ENCODE measurements at regions not wholly inside any gene's neighbourhood (a gene's known extent, or its start where the extent isn't known, plus 50 kb on each side); places are given as distances from the start of the nearest gene placed in this dataset.

GRCh38 chr7:25712500-25712899, 439.5 kb upstream of the NFE2L3 start:
- Histone ChIP-seq H3K79me2 (ENCODE audit: insufficient read depth, low read depth, low read length) (no peaks in the 10 kb centered on the region), H3K27ac (ENCODE audit: low read depth, low read length, poor library complexity, severe bottlenecking) (no peak overlapping the region), H3K4me1 (ENCODE audit: insufficient read depth, low read length, poor library complexity, severe bottlenecking) (no peaks in the 10 kb centered on the region), H3K4me3 (ENCODE audit: low read depth, low read length, poor library complexity, severe bottlenecking) (no peak overlapping the region), H3K36me3 (ENCODE audit: insufficient read depth, low read length) (no peaks in the 10 kb centered on the region), H2AFZ (ENCODE audit: low read length) (no peak overlapping the region), H3K4me2 (ENCODE audit: low read length) (no peak overlapping the region), H3K9me2 (ENCODE audit: insufficient read depth, low read length) (no peaks in the 10 kb centered on the region), H3K9me3 (ENCODE audit: low read length) (no peaks in the 10 kb centered on the region), H4K20me1 (ENCODE audit: insufficient read depth, low read length) (no peaks in the 10 kb centered on the region)
- POLR2A ChIA-PET, result no interaction called here
- intact Hi-C loops (cut with micrococcal nuclease; ENCODE audit: unreplicated experiment), result no loop called here
- TF ChIP-seq, protein P1, sequence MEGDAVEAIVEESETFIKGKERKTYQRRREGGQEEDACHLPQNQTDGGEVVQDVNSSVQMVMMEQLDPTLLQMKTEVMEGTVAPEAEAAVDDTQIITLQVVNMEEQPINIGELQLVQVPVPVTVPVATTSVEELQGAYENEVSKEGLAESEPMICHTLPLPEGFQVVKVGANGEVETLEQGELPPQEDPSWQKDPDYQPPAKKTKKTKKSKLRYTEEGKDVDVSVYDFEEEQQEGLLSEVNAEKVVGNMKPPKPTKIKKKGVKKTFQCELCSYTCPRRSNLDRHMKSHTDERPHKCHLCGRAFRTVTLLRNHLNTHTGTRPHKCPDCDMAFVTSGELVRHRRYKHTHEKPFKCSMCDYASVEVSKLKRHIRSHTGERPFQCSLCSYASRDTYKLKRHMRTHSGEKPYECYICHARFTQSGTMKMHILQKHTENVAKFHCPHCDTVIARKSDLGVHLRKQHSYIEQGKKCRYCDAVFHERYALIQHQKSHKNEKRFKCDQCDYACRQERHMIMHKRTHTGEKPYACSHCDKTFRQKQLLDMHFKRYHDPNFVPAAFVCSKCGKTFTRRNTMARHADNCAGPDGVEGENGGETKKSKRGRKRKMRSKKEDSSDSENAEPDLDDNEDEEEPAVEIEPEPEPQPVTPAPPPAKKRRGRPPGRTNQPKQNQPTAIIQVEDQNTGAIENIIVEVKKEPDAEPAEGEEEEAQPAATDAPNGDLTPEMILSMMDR (conservative IDR thresholded peaks at IDR 0.05; ENCODE audit: low read length), result no peak
- no peak for TF ChIP-seq EZH2phosphoT487 (IDR thresholded peaks at IDR 0.05; ENCODE audit: borderline replicate concordance, low read depth, low read length)
- DNase-seq (ENCODE audit: low spot score), result no peak
- CTCF ChIA-PET (ENCODE audit: unreplicated experiment), result no interaction called here
- BruUV-seq (replicated peaks), result no TSS peak

DNA sequence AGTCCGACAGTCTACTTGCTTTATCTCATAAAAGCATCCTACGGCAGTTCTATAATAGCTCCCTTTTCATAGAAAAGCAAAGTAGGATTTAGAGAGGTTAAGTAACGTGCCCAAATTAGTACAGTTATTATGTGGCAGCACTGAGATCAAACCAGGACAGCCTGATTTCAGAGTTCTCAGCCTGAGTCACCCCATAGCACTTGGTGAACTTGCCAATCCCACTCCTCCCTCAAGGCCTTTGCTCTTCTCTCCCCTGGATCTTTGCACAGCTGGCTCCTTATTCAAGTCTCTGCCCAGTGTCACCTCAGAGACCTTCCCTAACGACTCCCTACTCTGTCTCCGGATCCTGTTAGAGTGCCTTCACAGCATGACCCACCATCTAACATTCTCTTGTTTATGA, 438.0 kb upstream of the NFE2L3 start:
- CTCF ChIA-PET (ENCODE audit: unreplicated experiment), result no interaction called here
- POLR2A ChIA-PET, result interaction anchor here (1.1 to 1.4 kb wide), 2 partner anchors 9 to 20 kb away, joined by 3 read pairs; no protein-coding TSS in a partner anchor

DNA sequence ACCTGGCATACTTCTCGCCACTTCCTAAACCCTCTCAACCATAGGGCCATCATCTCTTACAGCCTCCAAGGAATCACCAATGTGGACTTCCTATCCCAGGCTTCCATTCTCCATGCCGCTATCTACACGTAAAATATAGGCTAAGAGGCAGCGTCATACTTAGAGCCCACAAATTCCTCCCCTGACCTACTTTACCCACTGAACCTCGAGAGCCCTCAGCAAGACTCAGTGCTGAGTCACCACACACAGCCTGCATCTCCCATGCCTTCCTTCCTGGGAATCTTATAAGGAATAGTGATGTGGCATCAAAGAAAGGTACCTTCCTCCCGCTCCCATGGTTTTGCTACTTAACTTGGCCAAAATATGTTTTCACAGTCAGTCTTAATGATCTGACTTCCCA, 435.6 kb upstream of the NFE2L3 start:
- H3K4me1 ChIP-seq (ENCODE audit: insufficient read depth, low read length, poor library complexity, severe bottlenecking), result no peaks in the 10 kb centered on the region
- H3K9me2 ChIP-seq (ENCODE audit: insufficient read depth, low read length), result no peaks in the 10 kb centered on the region
- H3K79me2 ChIP-seq (ENCODE audit: insufficient read depth, low read depth, low read length), result no peaks in the 10 kb centered on the region
- H4K20me1 ChIP-seq (ENCODE audit: insufficient read depth, low read length), result no peaks in the 10 kb centered on the region
- ChIA-PET POLR2A (no interaction called here), CTCF (ENCODE audit: unreplicated experiment) (no interaction called here)
- no peak overlapping the region for H2AFZ ChIP-seq (ENCODE audit: low read length)
- H3K36me3 ChIP-seq (ENCODE audit: insufficient read depth, low read length), result no peaks in the 10 kb centered on the region
- no peak overlapping the region for H3K4me3 ChIP-seq (ENCODE audit: low read depth, low read length, poor library complexity, severe bottlenecking)
- H3K9me3 ChIP-seq (ENCODE audit: low read length), result no peaks in the 10 kb centered on the region
- DNase-seq (ENCODE audit: low spot score), result no peak
- no TSS peak for BruUV-seq (replicated peaks)
- intact Hi-C loops (cut with micrococcal nuclease; ENCODE audit: unreplicated experiment), result no loop called here
- no peak overlapping the region for H3K4me2 ChIP-seq (ENCODE audit: low read length)
- TF ChIP-seq, protein P1 (conservative IDR thresholded peaks at IDR 0.05; ENCODE audit: low read length), result no peak
- H3K27ac ChIP-seq (ENCODE audit: low read depth, low read length, poor library complexity, severe bottlenecking), result no peak overlapping the region

More for the DNA sequence above, 438.0 kb upstream of the NFE2L3 start:
- no peaks in the 10 kb centered on the region for H3K9me3 ChIP-seq (ENCODE audit: low read length)
- no peak for DNase-seq (ENCODE audit: low spot score)
- TF ChIP-seq EZH2phosphoT487 (IDR thresholded peaks at IDR 0.05; ENCODE audit: borderline replicate concordance, low read depth, low read length), result no peak
- TF ChIP-seq, protein P1 (conservative IDR thresholded peaks at IDR 0.05; ENCODE audit: low read length), result no peak
- no peak overlapping the region for H2AFZ ChIP-seq (ENCODE audit: low read length)
- no peaks in the 10 kb centered on the region for H3K4me1 ChIP-seq (ENCODE audit: insufficient read depth, low read length, poor library complexity, severe bottlenecking)
- no peaks in the 10 kb centered on the region for H3K36me3 ChIP-seq (ENCODE audit: insufficient read depth, low read length)
- no peaks in the 10 kb centered on the region for H4K20me1 ChIP-seq (ENCODE audit: insufficient read depth, low read length)
- no peak overlapping the region for H3K4me3 ChIP-seq (ENCODE audit: low read depth, low read length, poor library complexity, severe bottlenecking)
- H3K4me2 ChIP-seq (ENCODE audit: low read length), result no peak overlapping the region
- BruUV-seq (replicated peaks), result no TSS peak
- intact Hi-C loops (cut with micrococcal nuclease; ENCODE audit: unreplicated experiment), result no loop called here
- H3K27ac ChIP-seq (ENCODE audit: low read depth, low read length, poor library complexity, severe bottlenecking), result no peak overlapping the region
- H3K9me2 ChIP-seq (ENCODE audit: insufficient read depth, low read length), result no peaks in the 10 kb centered on the region
- H3K79me2 ChIP-seq (ENCODE audit: insufficient read depth, low read depth, low read length), result no peaks in the 10 kb centered on the region

Measured in OCI-LY7 (cell line).